Effector memory CD4-positive, alpha-beta T cell (primary cell): ENCODE measurements at regions not wholly inside any gene's neighbourhood (a gene's known extent, or its start where the extent isn't known, plus 50 kb on each side); places are given as distances from the start of the nearest gene placed in this dataset.

ENCODE experiments used
- DNase-seq, 3 donors: peaks; one replicate each; pipeline ENCODE4 v3.0.0-alpha.2; 2020
- H3K27ac ChIP-seq: 2 replicates; pipeline ENCODE4 v1.7.0; 2013; ENCODE audit warnings: mild to moderate bottlenecking, low read length, moderate library complexity; ENCODE audit not compliant: insufficient read depth, poor library complexity, severe bottlenecking
- H3K27me3 ChIP-seq: replicated peaks from 2 replicates; pipeline ENCODE4 v1.7.0; 2013; ENCODE audit warnings: mild to moderate bottlenecking, low read length; ENCODE audit not compliant: insufficient read depth, control insufficient read depth, poor library complexity, severe bottlenecking
- H3K36me3 ChIP-seq: 2 replicates; pipeline ENCODE4 v1.7.0; 2013; ENCODE audit warnings: mild to moderate bottlenecking, low read length, moderate library complexity; ENCODE audit not compliant: control insufficient read depth, insufficient read depth
- H3K4me1 ChIP-seq: 2 replicates; pipeline ENCODE4 v1.7.0; 2013; ENCODE audit warnings: low read length, mild to moderate bottlenecking; ENCODE audit not compliant: control insufficient read depth, insufficient read depth, poor library complexity, severe bottlenecking
- H3K4me3 ChIP-seq: 2 replicates; pipeline ENCODE4 v1.7.0; 2013; ENCODE audit warnings: low read length, low read depth, mild to moderate bottlenecking; ENCODE audit not compliant: insufficient read depth, poor library complexity, severe bottlenecking
- H3K9me3 ChIP-seq: 2 replicates; pipeline ENCODE4 v1.7.0; 2013; ENCODE audit warnings: mild to moderate bottlenecking, low read length, moderate library complexity; ENCODE audit not compliant: control insufficient read depth

- Histone ChIP-seq H3K27ac (no peak overlapping the region), H3K9me3 (no peaks in the 10 kb centered on the region), H3K4me3 (no peak overlapping the region), H3K36me3 (no peaks in the 10 kb centered on the region), H3K27me3 (peaks cover 4% of the 10 kb centered on the region), H3K4me1 (no peaks in the 10 kb centered on the region)
- no peak for DNase-seq
Observed at GRCh38 chr22:27153386-27153785, 496.0 kb downstream of the MIAT start.

DNA sequence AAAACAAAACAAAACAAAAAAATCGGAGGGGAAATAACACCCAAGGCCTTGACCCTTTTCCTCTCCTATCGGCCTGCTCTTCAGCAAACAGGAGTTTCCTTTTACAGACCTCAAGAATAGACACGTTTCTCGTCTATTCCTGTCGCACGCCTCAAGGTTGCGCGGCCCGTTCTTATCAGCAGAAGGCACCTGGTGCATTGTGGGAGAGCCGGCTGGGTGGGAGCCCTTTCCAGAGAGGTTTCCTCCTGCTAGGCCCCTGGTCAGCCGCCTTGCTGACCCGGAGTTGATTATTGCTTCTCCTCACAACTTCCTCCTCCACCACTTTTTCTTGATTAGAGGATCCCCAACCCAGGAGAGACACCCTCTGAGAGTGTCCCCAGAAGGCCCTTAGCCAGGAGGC lies 497.3 kb downstream of the MIAT start:
- H3K27ac ChIP-seq, result no peak overlapping the region
- H3K4me1 ChIP-seq, result no peaks in the 10 kb centered on the region
- no peak overlapping the region for H3K4me3 ChIP-seq
- H3K9me3 ChIP-seq, result no peaks in the 10 kb centered on the region
- H3K27me3 ChIP-seq, result peaks cover 4% of the 10 kb centered on the region
- no peaks in the 10 kb centered on the region for H3K36me3 ChIP-seq
- DNase-seq, result no peak

- Histone ChIP-seq H3K27ac (no peak overlapping the region), H3K4me3 (no peak overlapping the region), H3K4me1 (no peaks in the 10 kb centered on the region), H3K36me3 (no peaks in the 10 kb centered on the region), H3K27me3 (peaks cover 4% of the 10 kb centered on the region), H3K9me3 (no peaks in the 10 kb centered on the region)
- no peak for DNase-seq
Observed at GRCh38 chr22:27156821-27157489, 499.6 kb downstream of the MIAT start.

DNA sequence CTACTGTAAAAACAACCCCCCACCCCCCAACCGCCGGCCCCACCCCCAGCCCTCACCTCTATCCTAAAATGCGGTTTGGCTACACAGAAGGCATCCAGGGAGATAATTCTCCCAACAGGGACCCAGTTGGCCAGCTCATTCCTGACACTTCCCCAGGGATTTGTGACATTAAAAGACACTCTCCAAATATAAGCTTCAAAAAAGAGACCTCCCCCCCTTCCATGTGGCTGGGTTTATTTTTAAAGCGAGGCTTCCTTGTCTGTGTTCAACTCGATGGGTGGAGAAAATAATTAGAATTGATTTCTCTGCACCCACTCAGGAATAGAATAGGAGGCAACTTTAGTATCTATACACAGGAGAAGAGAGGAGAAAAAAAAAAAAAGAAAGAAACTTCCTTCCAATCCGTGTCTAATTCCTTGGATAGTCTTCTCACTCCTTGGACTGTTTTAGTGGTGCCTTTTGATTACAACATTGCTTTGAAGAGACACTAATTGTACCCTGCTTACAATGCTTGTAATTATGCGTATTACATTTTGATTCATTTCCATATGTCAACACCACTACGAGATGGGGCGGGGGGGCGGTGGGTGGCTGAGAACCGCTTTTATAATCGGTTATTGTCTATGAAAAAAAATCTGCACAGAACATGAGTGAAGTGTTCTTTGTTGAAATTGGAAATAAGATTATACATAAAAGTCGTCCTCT lies 500.4 kb downstream of the MIAT start:
- H3K4me3 ChIP-seq, result no peak overlapping the region
- no peak for DNase-seq
- no peaks in the 10 kb centered on the region for H3K36me3 ChIP-seq
- peaks cover 4% of the 10 kb centered on the region for H3K27me3 ChIP-seq
- no peak overlapping the region for H3K27ac ChIP-seq
- H3K4me1 ChIP-seq, result no peaks in the 10 kb centered on the region
- no peaks in the 10 kb centered on the region for H3K9me3 ChIP-seq

DNA sequence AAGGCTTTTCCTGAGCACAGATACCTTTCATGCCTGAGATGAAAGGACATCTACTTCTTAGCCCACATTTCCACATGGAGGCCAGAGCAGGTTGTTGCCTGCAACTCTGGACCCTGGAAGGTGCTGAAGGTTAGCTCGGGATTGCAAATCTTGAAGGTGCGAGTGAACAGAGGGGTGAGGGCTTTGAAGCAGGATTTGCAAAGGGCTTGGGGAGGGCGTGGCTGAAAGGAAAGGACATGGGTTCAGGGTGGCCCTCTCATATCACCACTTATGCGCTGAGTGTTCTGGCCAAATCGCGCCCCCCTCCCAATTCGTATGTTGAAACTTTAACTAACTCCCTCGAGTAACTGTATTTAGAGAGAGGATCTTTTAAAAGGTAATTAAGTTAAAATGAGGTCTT lies 501.6 kb downstream of the MIAT start:
- no peak overlapping the region for H3K27ac ChIP-seq
- no peak overlapping the region for H3K4me3 ChIP-seq
- H3K9me3 ChIP-seq, result no peaks in the 10 kb centered on the region
- peaks cover 4% of the 10 kb centered on the region for H3K27me3 ChIP-seq
- DNase-seq, result no peak
- H3K4me1 ChIP-seq, result no peaks in the 10 kb centered on the region
- no peaks in the 10 kb centered on the region for H3K36me3 ChIP-seq

DNA sequence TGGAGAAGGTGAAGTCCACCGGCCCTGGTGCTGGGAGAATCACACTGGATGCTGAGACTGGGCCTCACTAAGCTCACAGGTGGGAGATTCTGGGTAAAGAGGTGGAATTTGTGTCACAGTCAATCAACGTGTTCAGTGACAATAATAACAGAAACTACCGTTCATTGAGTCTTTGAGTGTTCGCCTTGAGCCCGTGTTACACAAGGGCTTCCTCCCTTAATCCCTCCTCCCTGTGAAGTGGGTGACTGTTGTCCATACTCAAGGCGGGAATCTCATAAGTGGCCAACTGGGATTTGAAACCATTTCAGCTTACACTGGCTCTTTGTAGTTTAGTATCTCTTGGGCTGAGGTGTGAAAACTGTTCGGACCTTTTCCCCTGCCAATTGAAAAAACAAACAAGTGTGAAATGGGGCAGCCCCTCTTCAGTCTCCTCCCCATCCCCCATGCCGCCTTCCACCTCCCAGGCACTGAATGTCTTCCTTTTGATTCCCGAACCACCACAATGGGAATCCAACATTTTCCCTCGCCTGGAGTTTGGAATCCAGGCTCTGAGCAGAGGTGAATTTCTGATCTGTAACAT lies 502.4 kb downstream of the MIAT start:
- no peak overlapping the region for H3K27ac ChIP-seq
- H3K4me1 ChIP-seq, result no peaks in the 10 kb centered on the region
- no peaks in the 10 kb centered on the region for H3K36me3 ChIP-seq
- DNase-seq, result no peak
- H3K9me3 ChIP-seq, result no peaks in the 10 kb centered on the region
- peaks cover 4% of the 10 kb centered on the region for H3K27me3 ChIP-seq
- H3K4me3 ChIP-seq, result no peak overlapping the region

GRCh38 chr22:27163162-27164137 lies 506.1 kb downstream of the MIAT start:
- Histone ChIP-seq H3K9me3 (no peaks in the 10 kb centered on the region), H3K4me1 (no peaks in the 10 kb centered on the region), H3K4me3 (no peak overlapping the region), H3K27me3 (no peaks in the 10 kb centered on the region), H3K36me3 (no peaks in the 10 kb centered on the region), H3K27ac (no peak overlapping the region)
- DNase-seq, result no peak

- Histone ChIP-seq H3K36me3 (no peaks in the 10 kb centered on the region), H3K4me1 (no peaks in the 10 kb centered on the region), H3K9me3 (no peaks in the 10 kb centered on the region), H3K4me3 (no peak overlapping the region), H3K27ac (no peak overlapping the region), H3K27me3 (no peaks in the 10 kb centered on the region)
- no peak for DNase-seq
Observed at GRCh38 chr22:27164781-27165503, 507.6 kb downstream of the MIAT start.

DNA sequence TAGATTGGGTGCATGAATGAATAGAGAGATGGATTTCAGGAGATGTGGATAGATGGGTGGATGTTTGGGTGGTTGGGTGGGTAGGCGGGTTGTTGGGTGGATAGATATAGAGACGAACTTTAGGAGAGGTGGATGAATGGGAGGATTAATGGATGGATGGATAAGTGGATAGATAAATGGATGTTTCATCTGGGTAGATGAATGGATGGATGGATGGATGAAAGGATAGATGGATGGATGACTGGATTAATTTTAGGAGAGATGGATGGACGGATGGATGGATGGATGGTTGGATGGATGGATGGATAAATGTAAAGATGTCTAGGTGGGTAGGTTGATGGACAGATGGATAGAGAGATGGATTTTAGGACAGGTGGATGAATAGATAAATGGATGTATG lies 511.3 kb downstream of the MIAT start:
- no peaks in the 10 kb centered on the region for H3K36me3 ChIP-seq
- no peak for DNase-seq
- H3K4me1 ChIP-seq, result no peaks in the 10 kb centered on the region
- H3K27me3 ChIP-seq, result no peaks in the 10 kb centered on the region
- no peak overlapping the region for H3K27ac ChIP-seq
- no peaks in the 10 kb centered on the region for H3K9me3 ChIP-seq
- no peak overlapping the region for H3K4me3 ChIP-seq
